ENCODE measurements at regions not wholly inside any gene's neighbourhood (a gene's known extent, or its start where the extent isn't known, plus 50 kb on each side); places are given as distances from the start of the nearest gene placed in this dataset.

DNA sequence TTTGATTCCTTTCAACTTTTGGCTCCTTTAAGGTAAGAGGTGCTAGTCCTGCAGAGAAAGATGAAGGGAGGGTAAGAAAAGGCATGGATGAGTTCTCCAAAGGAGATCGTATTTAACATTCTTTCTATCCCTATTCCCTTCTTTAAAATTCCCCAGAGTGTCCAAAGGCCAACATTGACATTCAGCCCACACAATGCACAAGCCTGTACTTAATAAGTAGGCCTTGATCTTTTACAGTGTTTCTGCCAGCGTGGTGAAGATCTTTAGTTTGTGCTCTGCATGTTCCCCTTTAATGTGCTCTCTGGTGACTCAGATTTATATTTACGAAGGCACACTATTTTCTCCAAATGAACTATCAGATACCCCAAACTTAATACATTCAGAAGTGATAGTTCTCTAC lies 582.5 kb upstream of the RGS18 start:
- no peak for DNase-seq (ENCODE audit: low spot score)

DNA sequence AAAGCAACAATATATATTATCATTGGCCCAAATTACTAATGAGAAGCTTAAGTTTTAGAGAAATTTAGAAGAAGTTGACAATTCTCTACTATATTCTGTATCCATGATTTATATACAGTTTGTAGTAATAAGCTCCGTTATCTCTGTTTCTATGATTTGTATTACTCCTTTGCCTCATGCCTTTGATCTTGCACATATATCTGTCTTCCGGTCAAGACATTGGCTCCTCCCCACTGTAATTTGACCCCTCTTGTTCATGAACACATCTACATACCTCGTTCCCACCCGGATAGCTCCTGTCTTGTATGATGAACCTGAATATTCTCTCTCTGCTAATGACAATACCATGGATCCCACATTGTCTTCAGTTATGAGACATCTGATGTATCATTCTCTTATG lies 581.0 kb upstream of the RGS18 start:
- H3K9me2 ChIP-seq (replicated peaks; ENCODE audit: insufficient read depth), result no peaks in the 10 kb centered on the region
- no peaks in the 10 kb centered on the region for H3K4me1 ChIP-seq (ENCODE audit: insufficient read depth)
- H3K9me3 ChIP-seq (ENCODE audit: low read depth), result no peaks in the 10 kb centered on the region
- H2AFZ ChIP-seq, result no peak overlapping the region
- no peaks in the 10 kb centered on the region for H3K27me3 ChIP-seq
- no peak overlapping the region for H3K27ac ChIP-seq
- DNase-seq (ENCODE audit: low spot score), result no peak
- WGBS (ENCODE audit: low lambda C conversion rate, missing lambda C conversion rate), result 79% methylated on average over 4 of the region's 4 CpGs
- no peaks in the 10 kb centered on the region for H4K20me1 ChIP-seq (ENCODE audit: insufficient read depth, poor library complexity, severe bottlenecking)
- no peak overlapping the region for H3K4me3 ChIP-seq
- no peak for TF ChIP-seq EZH2 (IDR thresholded peaks at IDR 0.05; ENCODE audit: borderline replicate concordance)
- TF ChIP-seq EZH2phosphoT487 (IDR thresholded peaks at IDR 0.05; ENCODE audit: low read depth, severe bottlenecking, unreplicated experiment), result no peak
- TF ChIP-seq CTCF (IDR thresholded peaks at IDR 0.05; ENCODE audit: poor library complexity), result no peak
- H3K79me2 ChIP-seq, result no peaks in the 10 kb centered on the region
- H3K36me3 ChIP-seq (replicated peaks; ENCODE audit: insufficient read depth, low read depth), result no peaks in the 10 kb centered on the region
- no peak overlapping the region for H3K4me2 ChIP-seq

More for the DNA sequence above, 582.5 kb upstream of the RGS18 start:
- Histone ChIP-seq H3K4me3 (no peak overlapping the region), H3K36me3 (replicated peaks; ENCODE audit: insufficient read depth, low read depth) (no peaks in the 10 kb centered on the region), H3K4me1 (ENCODE audit: insufficient read depth) (no peaks in the 10 kb centered on the region), H4K20me1 (ENCODE audit: insufficient read depth, poor library complexity, severe bottlenecking) (no peaks in the 10 kb centered on the region), H3K9me2 (replicated peaks; ENCODE audit: insufficient read depth) (no peaks in the 10 kb centered on the region), H3K27me3 (no peaks in the 10 kb centered on the region), H3K27ac (no peak overlapping the region), H3K9me3 (ENCODE audit: low read depth) (no peaks in the 10 kb centered on the region), H3K4me2 (no peak overlapping the region), H2AFZ (no peak overlapping the region), H3K79me2 (no peaks in the 10 kb centered on the region)
- 65% methylated on average over 3 of the region's 3 CpGs for WGBS (ENCODE audit: low lambda C conversion rate, missing lambda C conversion rate)
- TF ChIP-seq EZH2phosphoT487 (IDR thresholded peaks at IDR 0.05; ENCODE audit: low read depth, severe bottlenecking, unreplicated experiment) (no peak), CTCF (IDR thresholded peaks at IDR 0.05; ENCODE audit: poor library complexity) (no peak), EZH2 (IDR thresholded peaks at IDR 0.05; ENCODE audit: borderline replicate concordance) (no peak)

- Histone ChIP-seq H3K9me2 (replicated peaks; ENCODE audit: insufficient read depth) (no peaks in the 10 kb centered on the region), H3K4me1 (ENCODE audit: insufficient read depth) (no peaks in the 10 kb centered on the region), H3K4me2 (no peak overlapping the region), H3K9me3 (ENCODE audit: low read depth) (no peaks in the 10 kb centered on the region), H3K36me3 (replicated peaks; ENCODE audit: insufficient read depth, low read depth) (no peaks in the 10 kb centered on the region), H3K27me3 (no peaks in the 10 kb centered on the region), H4K20me1 (ENCODE audit: insufficient read depth, poor library complexity, severe bottlenecking) (no peaks in the 10 kb centered on the region), H3K79me2 (no peaks in the 10 kb centered on the region), H2AFZ (no peak overlapping the region), H3K4me3 (no peak overlapping the region), H3K27ac (no peak overlapping the region)
- TF ChIP-seq EZH2phosphoT487 (IDR thresholded peaks at IDR 0.05; ENCODE audit: low read depth, severe bottlenecking, unreplicated experiment) (no peak), CTCF (IDR thresholded peaks at IDR 0.05; ENCODE audit: poor library complexity) (no peak), EZH2 (IDR thresholded peaks at IDR 0.05; ENCODE audit: borderline replicate concordance) (no peak)
- DNase-seq (ENCODE audit: low spot score), result no peak
- 94% methylated on average over 1 of the region's 1 CpG for WGBS (ENCODE audit: low lambda C conversion rate, missing lambda C conversion rate)
These were observed 580.0 kb upstream of the RGS18 start for GRCh38 chr1:191578281-191578680.

DNA sequence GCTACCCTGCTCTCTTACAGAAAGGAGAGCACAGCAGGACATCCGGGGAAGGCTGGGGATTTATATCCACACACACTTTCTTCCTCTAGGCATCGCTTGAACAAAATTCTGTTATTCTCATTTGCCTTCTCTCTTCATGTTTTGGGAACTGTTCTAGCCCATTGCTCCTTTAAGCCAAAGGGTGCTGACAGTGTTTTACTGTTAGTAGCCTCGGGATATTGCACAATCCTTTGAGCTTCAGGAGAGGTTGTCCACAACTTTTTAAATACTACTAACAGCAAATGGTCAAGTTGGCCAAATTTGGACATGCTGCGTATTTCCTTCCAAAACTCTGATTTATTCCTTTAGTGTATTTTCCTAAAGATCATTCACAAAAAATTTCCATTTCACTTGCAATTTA lies 579.2 kb upstream of the RGS18 start:
- Histone ChIP-seq H3K79me2 (no peaks in the 10 kb centered on the region), H3K4me2 (no peak overlapping the region)
- WGBS (ENCODE audit: low lambda C conversion rate, missing lambda C conversion rate), result 90% methylated on average over 4 of the region's 4 CpGs

More for the DNA sequence above, 579.2 kb upstream of the RGS18 start:
- no peaks in the 10 kb centered on the region for H3K27me3 ChIP-seq
- H3K36me3 ChIP-seq (replicated peaks; ENCODE audit: insufficient read depth, low read depth), result no peaks in the 10 kb centered on the region
- DNase-seq (ENCODE audit: low spot score), result no peak
- no peak overlapping the region for H3K27ac ChIP-seq
- H3K9me2 ChIP-seq (replicated peaks; ENCODE audit: insufficient read depth), result no peaks in the 10 kb centered on the region
- no peaks in the 10 kb centered on the region for H3K9me3 ChIP-seq (ENCODE audit: low read depth)
- no peak for TF ChIP-seq CTCF (IDR thresholded peaks at IDR 0.05; ENCODE audit: poor library complexity)
- no peak for TF ChIP-seq EZH2phosphoT487 (IDR thresholded peaks at IDR 0.05; ENCODE audit: low read depth, severe bottlenecking, unreplicated experiment)
- TF ChIP-seq EZH2 (IDR thresholded peaks at IDR 0.05; ENCODE audit: borderline replicate concordance), result no peak
- no peaks in the 10 kb centered on the region for H4K20me1 ChIP-seq (ENCODE audit: insufficient read depth, poor library complexity, severe bottlenecking)
- H2AFZ ChIP-seq, result no peak overlapping the region
- no peaks in the 10 kb centered on the region for H3K4me1 ChIP-seq (ENCODE audit: insufficient read depth)
- H3K4me3 ChIP-seq, result no peak overlapping the region
